CD14-positive monocyte (primary cell): ENCODE measurements at regions not wholly inside any gene's neighbourhood (a gene's known extent, or its start where the extent isn't known, plus 50 kb on each side); places are given as distances from the start of the nearest gene placed in this dataset.

ENCODE experiments used
- DNase-seq, 3 donors: peaks; one replicate each; pipeline ENCODE4 v3.0.0-alpha.2; 2011 to 2022
- H2AFZ ChIP-seq: 2 replicates; pipeline ENCODE4 v1.6.0; 2012; ENCODE audit warnings: mild to moderate bottlenecking, low read depth, low read length, inconsistent platforms; ENCODE audit not compliant: insufficient read depth, poor library complexity, severe bottlenecking
- H3K27ac ChIP-seq, 2 donors: 1 replicate in 1 of 2; 2 replicates in 1 of 2; pipeline ENCODE4 v1.5.1; 2012 to 2013; ENCODE audit warnings: low read length in 2 of 2, control low read depth in 1 of 2, inconsistent platforms in 1 of 2, low read depth in 1 of 2, mild to moderate bottlenecking in 1 of 2
- H3K27me3 ChIP-seq, 2 donors: one replicate each; pipeline versions ENCODE4 v1.6.0 to v1.6.1; 2011 to 2013; ENCODE audit warnings: low read length in 2 of 2; ENCODE audit not compliant: control insufficient read depth in 2 of 2, insufficient read depth in 2 of 2
- H3K36me3 ChIP-seq, 2 donors: replicated peaks in 1 of 2; 1 replicate in 1 of 2; 2 replicates in 1 of 2; pipeline versions ENCODE4 v1.5.1 to v1.6.1; 2012 to 2013; ENCODE audit warnings: low read length in 2 of 2, control low read depth in 1 of 2, inconsistent platforms in 1 of 2, mild to moderate bottlenecking in 1 of 2; ENCODE audit not compliant: insufficient read depth in 2 of 2, control insufficient read depth in 1 of 2
- H3K4me1 ChIP-seq, 2 donors: 1 replicate in 1 of 2; 2 replicates in 1 of 2; pipeline versions ENCODE4 v1.5.1 to v1.6.1; 2012 to 2013; ENCODE audit warnings: low read length in 2 of 2, control low read depth in 1 of 2, inconsistent platforms in 1 of 2, mild to moderate bottlenecking in 1 of 2, moderate library complexity in 1 of 2; ENCODE audit not compliant: insufficient read depth in 2 of 2, control insufficient read depth in 1 of 2
- H3K4me2 ChIP-seq: replicated peaks from 2 replicates; pipeline ENCODE3; 2012; ENCODE audit warnings: low read length, moderate library complexity, mild to moderate bottlenecking; ENCODE audit not compliant: poor library complexity, severe bottlenecking; ENCODE audit errors: extremely low read depth
- H3K4me3 ChIP-seq, 3 experiments: fragments of 200-600 bp in 1 of 3; sonication (generic) in 1 of 3; replicated peaks in 1 of 3; 1 replicate in 2 of 3; 2 replicates in 1 of 3; pipeline ENCODE4 v1.5.1; 2011 to 2013; ENCODE audit warnings: low read length in 3 of 3, mild to moderate bottlenecking in 3 of 3, control low read depth in 2 of 3, low read depth in 2 of 3, inconsistent platforms in 1 of 3, moderate library complexity in 1 of 3
- H3K79me2 ChIP-seq: 2 replicates; pipeline ENCODE4 v1.6.0; 2012; ENCODE audit warnings: mild to moderate bottlenecking, control low read depth, inconsistent platforms, low read length, moderate library complexity; ENCODE audit not compliant: insufficient read depth
- H3K9ac ChIP-seq: 2 replicates; pipeline ENCODE4 v1.6.0; 2017; ENCODE audit warnings: low read length, mild to moderate bottlenecking; ENCODE audit not compliant: insufficient read depth, poor library complexity, severe bottlenecking
- H3K9me3 ChIP-seq, 2 donors: replicated peaks in 1 of 2; 1 replicate in 1 of 2; 2 replicates in 1 of 2; pipeline versions ENCODE4 v1.5.1 to v1.6.1; 2012 to 2013; ENCODE audit warnings: low read length in 2 of 2, control low read depth in 1 of 2; ENCODE audit not compliant: control insufficient read depth in 1 of 2, insufficient read depth in 1 of 2
- H4K20me1 ChIP-seq: 2 replicates; pipeline ENCODE4 v1.6.0; 2012; ENCODE audit warnings: mild to moderate bottlenecking, low read length, control low read depth, moderate library complexity; ENCODE audit not compliant: insufficient read depth
- H3K27ac Mint-ChIP-seq, 7 donors: one replicate each; pipeline ENCODE4 v1.8.0; 2020; ENCODE audit warnings: mild to moderate bottlenecking in 7 of 7, mixed read lengths in 7 of 7, moderate library complexity in 6 of 7, inconsistent platforms in 2 of 7
- H3K27me3 Mint-ChIP-seq, 3 donors: one replicate each; pipeline ENCODE4 v1.8.0; 2021 to 2022; ENCODE audit warnings: low read depth in 3 of 3, mild to moderate bottlenecking in 3 of 3, mixed read lengths in 3 of 3, moderate library complexity in 3 of 3, inconsistent platforms in 1 of 3
- H3K36me3 Mint-ChIP-seq, 2 donors: one replicate each; pipeline ENCODE4 v1.8.0; 2020; ENCODE audit warnings: mixed read lengths in 2 of 2, inconsistent platforms in 1 of 2, mild to moderate bottlenecking in 1 of 2
- H3K4me1 Mint-ChIP-seq: one replicate; pipeline ENCODE4 v1.8.0; 2020; ENCODE audit warnings: mild to moderate bottlenecking, mixed read lengths
- H3K4me3 Mint-ChIP-seq, 2 donors: one replicate each; pipeline ENCODE4 v1.8.0; 2020; ENCODE audit warnings: mild to moderate bottlenecking in 2 of 2, mixed read lengths in 2 of 2, moderate library complexity in 1 of 2
- H3K9me3 Mint-ChIP-seq, 7 donors: one replicate each; pipeline ENCODE4 v1.8.0; 2020 to 2022; ENCODE audit warnings: mixed read lengths in 7 of 7, mild to moderate bottlenecking in 6 of 7, moderate library complexity in 6 of 7, inconsistent platforms in 2 of 7
- CTCF ChIP-seq: fragments of 200-600 bp; IDR thresholded peaks from one replicate; pipeline ENCODE4 v1.8.0; 2022; ENCODE audit warnings: antibody characterized with exemption, mild to moderate bottlenecking
- WGBS: methylation state at CpG from one replicate; pipeline ENCODE4 v1.1.5; 2013; ENCODE audit warnings: missing lambda C conversion rate; ENCODE audit not compliant: insufficient coverage; 5-methylcytosine and 5-hydroxymethylcytosine counted together
- intact Hi-C, 2 donors: fragments of 100-400 bp; cut with micrococcal nuclease; formaldehyde crosslinking; loops; one replicate each; pipeline versions ENCODE4 v1.15.0 to v1.15.1; 2023

- TF ChIP-seq CTCF = no peak
- peaks cover 0 to 3% (median 0%) of the 10 kb centered on the region in 7 donors for H3K9me3 Mint-ChIP-seq
- H3K4me3 Mint-ChIP-seq = peak overlapping the region in 1 of 2 donors; percentile 68
- peaks cover 35% of the 10 kb centered on the region for H3K4me1 Mint-ChIP-seq
- Histone ChIP-seq H3K27me3 (no peaks in the 10 kb centered on the region), H3K36me3 (no peaks in the 10 kb centered on the region), H3K9me3 (no peaks in the 10 kb centered on the region), H4K20me1 (no peaks in the 10 kb centered on the region), H3K4me3 (peak overlapping the region in 1 of 3 experiments; percentile 53), H3K27ac (peak overlapping the region in 1 of 2 donors; percentile 77), H3K4me1 (peaks cover 27 to 39% of the 10 kb centered on the region in 2 donors), H3K9ac (no peak overlapping the region), H3K4me2 (peak overlapping the region; percentile 61), H2AFZ (peak overlapping the region; percentile 29), H3K79me2 (no peaks in the 10 kb centered on the region)
- H3K27ac Mint-ChIP-seq = peak overlapping the region; percentile 26 to 90 (median 78)
- no peaks in the 10 kb centered on the region for H3K27me3 Mint-ChIP-seq
- peaks cover 2 to 5% of the 10 kb centered on the region in 2 donors for H3K36me3 Mint-ChIP-seq
- no CpG with 5 or more reads among the region's 3 CpGs for WGBS
- DNase-seq = peak; percentile 82 to 85 (median 82)
- intact Hi-C loops = no loop called here
These were observed 642.3 kb upstream of the BOD1L1 start for GRCh38 chr4:14269824-14270223.

GRCh38 chr4:14272206-14272605, 644.7 kb upstream of the BOD1L1 start:
- Histone ChIP-seq H3K36me3 (no peaks in the 10 kb centered on the region), H3K27me3 (no peaks in the 10 kb centered on the region), H2AFZ (no peak overlapping the region), H3K79me2 (no peaks in the 10 kb centered on the region), H3K4me1 (peaks cover 33 to 39% of the 10 kb centered on the region in 2 donors), H3K9ac (no peak overlapping the region), H3K9me3 (no peaks in the 10 kb centered on the region), H3K4me2 (no peak overlapping the region), H3K27ac (no peak overlapping the region), H4K20me1 (no peaks in the 10 kb centered on the region), H3K4me3 (no peak overlapping the region)
- Mint-ChIP-seq H3K27me3 (no peaks in the 10 kb centered on the region), H3K4me3 (no peak overlapping the region), H3K36me3 (peaks cover 2 to 5% of the 10 kb centered on the region in 2 donors), H3K4me1 (peaks cover 44% of the 10 kb centered on the region), H3K9me3 (peaks cover 0 to 9% (median 2%) of the 10 kb centered on the region in 7 donors), H3K27ac (no peak overlapping the region)
- WGBS = no CpG with 5 or more reads among the region's 1 CpG
- no peak for DNase-seq
- no peak for TF ChIP-seq CTCF
- intact Hi-C loops = no loop called here
